A673 (cell line): ENCODE measurements at regions not wholly inside any gene's neighbourhood (a gene's known extent, or its start where the extent isn't known, plus 50 kb on each side); places are given as distances from the start of the nearest gene placed in this dataset.
"Not testable (repeated sequence)": the region's sequence is repeated elsewhere in the genome, so short reads cannot be mapped to it uniquely, and the experiment has no call there.

ENCODE experiments used
- BruUV-seq: library from RNA; stranded (reverse); fragments of 400-500 nt; replicated peaks from 2 replicates; lab custom pipeline; 2021; lab: Mats Ljungman, UMichigan
- CTCF ChIA-PET: fragments of 300-600 bp; sonication (Branson Sonifier 250); formaldehyde crosslinking; loops from one replicate; lab custom pipeline; 2022; ENCODE audit warnings: antibody characterized with exemption; lab: Charles Lee
- POLR2A ChIA-PET: fragments of 300-600 bp; sonication (Branson Sonifier 250); formaldehyde crosslinking; loops from one replicate; lab custom pipeline; 2022; ENCODE audit warnings: antibody characterized with exemption; ENCODE audit not compliant: low non-redundant PET; lab: Charles Lee
- DNase-seq: peaks from one replicate; pipeline ENCODE4 v3.0.0-alpha.2; 2015; ENCODE audit warnings: low spot score
- H3K27ac ChIP-seq: fragments of 200-600 bp; sonication (generic); 2 replicates; pipeline ENCODE4 v1.5.1; 2016; ENCODE audit warnings: mixed run types, low read depth, mild to moderate bottlenecking, mixed read lengths, antibody characterized with exemption, low read length; ENCODE audit not compliant: poor library complexity, severe bottlenecking
- H3K27me3 ChIP-seq: fragments of 200-600 bp; sonication (generic); replicated peaks from 2 replicates; pipeline ENCODE4 v1.6.1; 2017; ENCODE audit warnings: mixed run types, low read depth, mild to moderate bottlenecking, mixed read lengths, antibody characterized with exemption, low read length; ENCODE audit not compliant: insufficient read depth, poor library complexity
- H3K36me3 ChIP-seq: fragments of 200-600 bp; sonication (generic); 2 replicates; pipeline ENCODE4 v1.6.1; 2016; ENCODE audit warnings: mixed run types, mild to moderate bottlenecking, mixed read lengths, antibody characterized with exemption, low read length; ENCODE audit not compliant: insufficient read depth, poor library complexity, severe bottlenecking
- H3K4me1 ChIP-seq: fragments of 200-600 bp; sonication (generic); 2 replicates; pipeline ENCODE4 v1.6.1; 2017; ENCODE audit warnings: mixed run types, mild to moderate bottlenecking, mixed read lengths, antibody characterized with exemption, low read length; ENCODE audit not compliant: insufficient read depth, poor library complexity, severe bottlenecking
- H3K4me3 ChIP-seq: fragments of 200-600 bp; sonication (generic); 2 replicates; pipeline ENCODE4 v1.5.1; 2016; ENCODE audit warnings: low read depth, mixed run types, mild to moderate bottlenecking, mixed read lengths, low read length; ENCODE audit not compliant: poor library complexity, severe bottlenecking
- H3K9me3 ChIP-seq: fragments of 200-600 bp; sonication (generic); 2 replicates; pipeline ENCODE4 v1.6.1; 2016; ENCODE audit warnings: mixed run types, low read depth, mild to moderate bottlenecking, mixed read lengths, antibody characterized with exemption, low read length; ENCODE audit not compliant: poor library complexity, severe bottlenecking
- CTCF ChIP-seq: fragments of 300-800, 200-600 bp; sonication (generic); conservative IDR thresholded peaks from 2 replicates; pipeline ENCODE4 v1.5.1; 2017; ENCODE audit warnings: low read depth, mild to moderate bottlenecking, antibody characterized with exemption, low read length, moderate library complexity, mixed read lengths
- EZH2 ChIP-seq: fragments of 200-600 bp; sonication (generic); IDR thresholded peaks from 2 replicates; pipeline ENCODE4 v1.6.1; 2017; ENCODE audit warnings: borderline replicate concordance, low read depth, mild to moderate bottlenecking, mixed read lengths, antibody characterized with exemption, low read length; ENCODE audit not compliant: poor library complexity, severe bottlenecking
- intact Hi-C: fragments of 100-400 bp; cut with micrococcal nuclease; formaldehyde crosslinking; loops from one replicate; pipeline ENCODE4 v1.10.0; 2022; ENCODE audit not compliant: unreplicated experiment

DNA sequence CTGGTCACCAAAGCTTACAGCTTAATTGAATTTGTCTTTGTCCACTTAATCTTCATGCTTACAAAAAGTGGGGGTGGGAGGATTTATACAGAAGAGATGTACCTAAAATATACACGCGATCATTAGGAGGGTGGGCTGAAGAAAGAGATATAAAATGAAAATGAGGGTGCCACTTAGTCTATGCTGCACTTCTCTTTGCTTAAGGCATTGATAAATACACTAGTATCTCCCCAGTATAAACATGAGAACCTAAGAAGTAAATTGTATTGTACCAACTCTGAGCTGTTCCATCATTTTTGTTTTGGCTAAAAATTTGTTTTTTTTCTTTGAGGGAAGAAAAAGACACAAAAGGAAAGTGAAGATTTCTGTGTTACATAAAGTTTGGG, 170.8 kb upstream of the ZNF217 start:
- no peak for TF ChIP-seq EZH2
- TF ChIP-seq CTCF = no peak
- Histone ChIP-seq H3K27ac (peak overlapping the region; percentile 49), H3K9me3 (no peaks in the 10 kb centered on the region), H3K4me3 (peak overlapping the region; percentile 22), H3K27me3 (no peaks in the 10 kb centered on the region), H3K4me1 (peaks cover 23% of the 10 kb centered on the region), H3K36me3 (no peaks in the 10 kb centered on the region)
- no TSS peak for BruUV-seq
- DNase-seq = no peak
- POLR2A ChIA-PET = no interaction called here
- intact Hi-C loops = no loop called here
- CTCF ChIA-PET = no interaction called here

GRCh38 chr20:53763707-53764414, 170.2 kb upstream of the ZNF217 start:
- POLR2A ChIA-PET = no interaction called here
- TF ChIP-seq CTCF = no peak
- DNase-seq = peak; percentile 68
- CTCF ChIA-PET = no interaction called here
- Histone ChIP-seq H3K4me1 (peaks cover 18% of the 10 kb centered on the region), H3K27ac (peak overlapping the region; percentile 49), H3K4me3 (peak overlapping the region; percentile 22), H3K36me3 (no peaks in the 10 kb centered on the region), H3K27me3 (no peaks in the 10 kb centered on the region), H3K9me3 (no peaks in the 10 kb centered on the region)
- BruUV-seq = no TSS peak
- intact Hi-C loops = no loop called here

DNA sequence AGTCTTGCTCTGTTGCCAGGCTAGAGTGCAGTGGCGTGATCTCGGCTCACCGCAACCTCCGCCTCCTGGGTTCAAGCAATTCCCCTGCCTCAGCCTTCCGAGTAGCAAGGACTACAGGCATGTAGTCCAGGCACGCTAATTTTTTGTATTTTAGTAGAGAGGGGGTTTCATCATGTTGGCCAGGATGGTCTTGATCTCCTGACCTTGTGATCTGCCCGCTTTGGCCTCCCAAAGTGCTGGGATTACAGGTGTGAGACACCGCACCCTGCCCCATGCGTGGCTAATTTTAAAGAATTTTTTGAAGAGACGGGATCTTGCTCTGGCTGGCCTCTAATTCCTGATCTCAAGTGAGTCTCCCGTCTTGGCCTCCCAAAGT, 168.8 kb upstream of the ZNF217 start:
- H3K27me3 ChIP-seq, DNase-seq, H3K36me3 ChIP-seq, H3K27ac ChIP-seq, BruUV-seq, CTCF ChIA-PET, intact Hi-C loops, H3K4me3 ChIP-seq, H3K9me3 ChIP-seq, POLR2A ChIA-PET: not testable (repeated sequence)
- H3K4me1 ChIP-seq = peaks cover 13% of the 10 kb centered on the region

- no TSS peak for BruUV-seq
- H3K27ac ChIP-seq = no peak overlapping the region
- intact Hi-C loops = no loop called here
These were observed 166.4 kb upstream of the ZNF217 start for GRCh38 chr20:53760025-53760441.

More at GRCh38 chr20:53760025-53760441, 166.4 kb upstream of the ZNF217 start:
- Histone ChIP-seq H3K4me1 (peaks cover 13% of the 10 kb centered on the region), H3K4me3 (no peak overlapping the region), H3K27me3 (no peaks in the 10 kb centered on the region), H3K9me3 (no peaks in the 10 kb centered on the region), H3K36me3 (no peaks in the 10 kb centered on the region)
- CTCF ChIA-PET = no interaction called here
- DNase-seq = no peak
- POLR2A ChIA-PET = no interaction called here
- no peak for TF ChIP-seq CTCF
- TF ChIP-seq EZH2 = no peak
